Transverse colon (tissue), 4 donors: ENCODE measurements at regions not wholly inside any gene's neighbourhood (a gene's known extent, or its start where the extent isn't known, plus 50 kb on each side); places are given as distances from the start of the nearest gene placed in this dataset.

Experiments
- EP300 ChIP-seq: sonication (generic); formaldehyde crosslinking; IDR thresholded peaks from one replicate; pipeline ENCODE4 v1.6.1; 2017; ENCODE audit warnings: antibody characterized with exemption, low read depth
- POLR2A ChIP-seq: fragments of 450-650 bp; IDR thresholded peaks from one replicate; pipeline ENCODE4 v1.6.1; 2016; ENCODE audit warnings: antibody characterized with exemption, mild to moderate bottlenecking, moderate library complexity
- POLR2AphosphoS5 ChIP-seq, 3 donors: sonication (generic); formaldehyde crosslinking; IDR thresholded peaks; one replicate each; pipeline ENCODE4 v1.6.1; 2016; ENCODE audit warnings: antibody characterized with exemption in 3 of 3
- TF ChIP-seq, protein P1 (sequence below), 5 experiments: fragments of 200-600 bp in 3 of 5; fragments of 450-650 bp in 2 of 5; sonication (generic) in 3 of 5; IDR thresholded peaks; 1 replicate in 2 of 5; 2 replicates in 3 of 5; pipeline ENCODE4 v1.5.1; 2016 to 2017; ENCODE audit warnings: antibody characterized with exemption in 5 of 5, inconsistent platforms in 3 of 5, mild to moderate bottlenecking in 2 of 5, moderate library complexity in 1 of 5

DNA sequence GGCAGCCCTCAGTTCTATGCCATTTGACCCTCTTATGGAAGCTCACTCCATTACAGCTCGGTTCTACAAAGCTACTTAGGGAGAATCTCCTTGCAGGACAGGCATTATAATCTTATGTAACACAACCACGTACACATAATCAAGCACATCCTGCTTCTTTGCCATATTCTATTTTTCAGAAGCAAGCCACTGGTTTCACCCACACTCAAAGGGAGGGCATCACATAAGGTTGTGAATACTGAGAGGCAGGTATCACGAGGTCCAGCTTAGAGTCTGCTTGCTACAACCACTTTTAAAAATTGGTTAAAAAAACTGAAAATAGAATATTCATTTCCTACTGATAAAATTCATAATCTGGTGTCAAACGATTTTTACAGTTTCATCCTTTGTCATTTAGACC lies 589.2 kb downstream of the SLC16A7 start:
- TF ChIP-seq POLR2A (no peak), EP300 (no peak), POLR2AphosphoS5 (IDR thresholded peaks at IDR 0.05) (no peak)
- TF ChIP-seq, protein P1, sequence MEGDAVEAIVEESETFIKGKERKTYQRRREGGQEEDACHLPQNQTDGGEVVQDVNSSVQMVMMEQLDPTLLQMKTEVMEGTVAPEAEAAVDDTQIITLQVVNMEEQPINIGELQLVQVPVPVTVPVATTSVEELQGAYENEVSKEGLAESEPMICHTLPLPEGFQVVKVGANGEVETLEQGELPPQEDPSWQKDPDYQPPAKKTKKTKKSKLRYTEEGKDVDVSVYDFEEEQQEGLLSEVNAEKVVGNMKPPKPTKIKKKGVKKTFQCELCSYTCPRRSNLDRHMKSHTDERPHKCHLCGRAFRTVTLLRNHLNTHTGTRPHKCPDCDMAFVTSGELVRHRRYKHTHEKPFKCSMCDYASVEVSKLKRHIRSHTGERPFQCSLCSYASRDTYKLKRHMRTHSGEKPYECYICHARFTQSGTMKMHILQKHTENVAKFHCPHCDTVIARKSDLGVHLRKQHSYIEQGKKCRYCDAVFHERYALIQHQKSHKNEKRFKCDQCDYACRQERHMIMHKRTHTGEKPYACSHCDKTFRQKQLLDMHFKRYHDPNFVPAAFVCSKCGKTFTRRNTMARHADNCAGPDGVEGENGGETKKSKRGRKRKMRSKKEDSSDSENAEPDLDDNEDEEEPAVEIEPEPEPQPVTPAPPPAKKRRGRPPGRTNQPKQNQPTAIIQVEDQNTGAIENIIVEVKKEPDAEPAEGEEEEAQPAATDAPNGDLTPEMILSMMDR (IDR thresholded peaks at IDR 0.05), result no peak
